ENCODE measurements at regions not wholly inside any gene's neighbourhood (a gene's known extent, or its start where the extent isn't known, plus 50 kb on each side); places are given as distances from the start of the nearest gene placed in this dataset.

- no peak for TF ChIP-seq CTCF (optimal IDR thresholded peaks at IDR 0.05 in 1 of 3, IDR thresholded peaks at IDR 0.05 in 1 of 3, conservative IDR thresholded peaks at IDR 0.05 in 1 of 3; ENCODE audit: extremely low read depth in 1 of 3, insufficient read depth in 2 of 3, low read length in 3 of 3)
- no peak for TF ChIP-seq EZH2 (IDR thresholded peaks at IDR 0.05; ENCODE audit: low read length)
Observed at GRCh38 chr5:5688194-5688924, 265.9 kb downstream of the ICE1 start.

All from keratinocyte (primary cell).